HG03457 (cell line): ENCODE measurements at regions not wholly inside any gene's neighbourhood (a gene's known extent, or its start where the extent isn't known, plus 50 kb on each side); places are given as distances from the start of the nearest gene placed in this dataset.
"Not testable (repeated sequence)": the region's sequence is repeated elsewhere in the genome, so short reads cannot be mapped to it uniquely, and the experiment has no call there.

Experiments
- ATAC-seq: cut with Tn5 transposase; IDR thresholded peaks from one replicate; pipeline ENCODE4 v1.9.1; 2021; ENCODE audit warnings: moderate number of reproducible peaks; ENCODE audit not compliant: unreplicated experiment

DNA sequence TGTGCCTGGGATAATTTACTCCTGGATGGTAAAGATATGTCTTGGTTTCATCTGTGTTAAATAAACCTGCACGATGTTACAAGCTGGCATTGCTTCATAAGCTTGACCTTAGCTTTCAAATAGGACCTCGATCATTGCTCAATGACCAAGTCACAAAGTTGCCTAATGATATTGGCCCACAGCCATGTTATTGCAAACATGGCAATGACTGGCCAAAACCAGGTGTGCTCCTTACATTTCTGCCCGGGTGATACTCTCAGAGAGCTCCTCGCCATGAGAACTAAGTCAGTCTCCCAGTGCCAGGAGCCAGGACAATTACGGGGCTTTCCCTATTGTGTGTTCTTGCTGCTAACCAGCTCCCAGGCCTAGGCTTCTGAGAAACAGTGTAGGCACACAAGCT is 72.5 kb upstream of the CYP1B1 start:
- ATAC-seq, result no peak

DNA sequence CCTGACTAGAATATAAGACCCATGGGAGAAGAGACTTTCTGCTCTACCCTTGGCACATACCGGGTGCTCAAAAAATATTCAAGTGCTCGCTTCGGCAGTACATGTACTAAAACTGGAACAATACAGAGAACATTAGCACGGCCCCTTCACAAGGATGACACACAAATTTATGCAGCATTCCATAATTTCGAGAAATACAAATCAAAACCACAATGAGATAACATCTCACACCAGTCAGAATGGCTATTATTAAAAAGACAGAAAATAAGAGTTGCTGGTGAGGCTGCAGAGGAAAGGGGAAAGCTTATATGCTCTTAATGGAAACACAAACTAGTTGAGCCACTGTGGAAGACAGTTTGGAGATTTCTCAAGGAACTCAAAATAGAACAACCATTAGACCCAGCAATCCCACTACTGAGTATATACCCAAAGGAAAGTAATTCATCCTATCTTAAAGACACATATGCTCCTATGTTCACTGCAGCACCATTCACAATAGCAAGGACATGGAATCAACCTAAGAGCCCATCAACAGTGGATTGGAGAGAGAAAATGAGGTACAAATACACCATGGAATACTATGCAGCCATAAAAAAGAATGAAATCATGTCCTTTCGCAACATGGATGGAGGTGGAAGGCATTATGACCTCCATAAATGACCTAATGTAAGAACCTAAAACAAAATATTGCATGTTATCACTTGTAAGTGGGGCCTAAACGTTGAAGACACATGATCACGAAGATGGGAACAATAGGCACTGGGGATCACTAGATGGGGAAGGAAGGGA is 71.6 kb upstream of the CYP1B1 start:
- no peak for ATAC-seq

DNA sequence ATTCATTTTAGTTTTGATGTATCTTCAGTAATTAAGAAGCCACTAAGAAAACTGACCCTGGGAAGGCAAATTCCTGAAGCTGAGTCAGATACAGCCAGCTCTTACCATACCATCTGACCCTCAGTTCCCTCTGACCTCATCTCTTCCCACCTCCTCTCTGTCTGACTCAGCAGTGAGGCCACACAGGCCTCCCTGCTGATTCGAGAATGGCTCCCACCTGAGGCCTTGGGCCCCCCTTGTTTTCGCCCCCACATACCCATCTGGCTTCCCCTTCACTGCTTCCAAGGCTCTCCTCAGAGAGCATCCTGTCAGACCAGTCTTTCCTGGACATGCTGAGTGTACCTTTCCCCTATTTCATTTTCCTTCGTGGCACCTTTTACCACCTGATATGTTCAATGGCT is 71.0 kb upstream of the CYP1B1 start:
- peak; percentile 78 for ATAC-seq

DNA sequence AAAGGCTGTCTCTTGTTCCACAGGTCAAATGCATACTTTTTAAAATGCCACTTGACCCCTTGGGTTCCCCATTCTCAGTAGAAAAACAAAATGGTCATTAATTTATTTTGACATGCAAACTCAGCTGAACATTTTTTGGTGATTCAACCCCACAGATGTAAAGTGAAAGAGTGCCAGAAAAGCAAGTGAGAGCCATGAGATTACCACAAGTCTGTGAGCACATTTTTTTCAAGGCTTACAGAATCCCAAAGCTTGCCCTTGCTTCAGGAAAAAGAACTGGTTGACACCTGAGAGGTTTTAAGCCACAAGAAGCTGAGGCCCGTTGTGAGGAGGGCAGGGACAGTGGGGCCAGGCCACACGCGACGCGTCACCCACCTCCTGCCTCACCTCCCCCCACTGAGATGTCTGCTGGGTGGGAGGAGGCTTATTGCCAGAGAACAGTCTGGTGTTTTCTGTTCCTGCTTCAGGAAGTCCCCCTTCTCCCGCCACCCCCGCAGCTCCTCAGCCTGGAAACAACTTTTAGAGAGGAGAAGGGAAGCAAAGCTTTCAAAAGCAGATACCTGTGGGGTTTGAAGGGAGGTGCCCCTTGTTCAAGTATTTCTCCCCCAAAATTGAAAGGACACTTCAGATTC is 70.4 kb upstream of the CYP1B1 start:
- peak; percentile 45 for ATAC-seq

DNA sequence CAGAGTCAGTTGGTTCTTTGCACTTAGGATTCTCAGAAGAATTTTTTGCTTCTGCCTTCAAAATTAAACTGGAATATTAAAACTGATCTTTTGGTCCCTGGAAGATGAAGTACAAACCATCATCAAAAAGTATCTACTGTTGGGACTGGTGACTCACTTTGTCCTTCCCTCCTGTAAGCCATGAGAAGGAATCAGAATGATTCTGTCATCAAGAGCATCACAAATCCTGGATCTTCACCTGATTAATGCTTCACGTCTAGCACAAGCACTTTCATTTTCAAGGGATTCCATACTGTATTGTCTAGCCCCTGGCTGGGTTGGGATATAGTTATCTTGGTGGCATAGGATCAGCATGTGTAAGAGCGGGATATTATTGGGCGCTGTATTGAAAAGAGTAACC is 69.3 kb upstream of the CYP1B1 start:
- no peak for ATAC-seq

DNA sequence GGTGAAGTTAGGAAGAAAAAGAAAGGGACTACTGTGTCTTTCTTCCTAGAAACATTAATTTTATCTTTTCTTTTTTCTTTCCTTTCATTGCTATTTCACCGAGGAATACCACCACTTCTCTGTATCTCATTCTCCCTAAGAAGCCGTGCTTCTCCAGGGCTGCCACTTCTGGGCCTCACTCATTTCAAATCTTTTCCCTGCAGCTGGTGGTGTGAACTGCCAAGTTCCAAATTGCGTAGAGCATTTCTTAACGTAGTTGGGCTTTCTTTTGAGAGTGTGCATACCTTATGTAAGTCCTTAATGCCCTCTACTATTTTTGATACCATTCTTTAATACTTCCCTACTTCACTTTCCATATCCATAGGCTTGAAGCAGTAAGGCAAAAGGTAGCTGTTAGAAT is 66.7 kb upstream of the CYP1B1 start:
- ATAC-seq, result no peak

DNA sequence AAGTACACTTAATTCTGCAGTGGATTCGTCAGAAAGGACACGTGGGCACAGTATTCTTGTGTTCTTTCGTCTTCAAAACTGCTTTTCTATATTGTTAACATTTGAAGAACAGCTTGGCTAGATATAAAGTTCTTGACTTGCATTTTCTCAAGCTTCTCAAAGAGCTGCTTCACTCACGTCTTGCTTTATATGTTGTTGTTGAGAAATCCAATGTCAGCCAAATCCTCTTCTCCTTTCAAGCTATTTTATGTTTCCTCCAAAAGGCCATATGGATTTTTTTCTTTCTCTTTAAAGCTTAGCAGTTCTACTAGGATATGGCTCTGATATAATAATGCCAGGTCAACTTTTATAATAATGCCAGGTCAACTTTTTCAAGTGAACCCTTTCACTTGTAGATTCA is 65.5 kb upstream of the CYP1B1 start:
- no peak for ATAC-seq

DNA sequence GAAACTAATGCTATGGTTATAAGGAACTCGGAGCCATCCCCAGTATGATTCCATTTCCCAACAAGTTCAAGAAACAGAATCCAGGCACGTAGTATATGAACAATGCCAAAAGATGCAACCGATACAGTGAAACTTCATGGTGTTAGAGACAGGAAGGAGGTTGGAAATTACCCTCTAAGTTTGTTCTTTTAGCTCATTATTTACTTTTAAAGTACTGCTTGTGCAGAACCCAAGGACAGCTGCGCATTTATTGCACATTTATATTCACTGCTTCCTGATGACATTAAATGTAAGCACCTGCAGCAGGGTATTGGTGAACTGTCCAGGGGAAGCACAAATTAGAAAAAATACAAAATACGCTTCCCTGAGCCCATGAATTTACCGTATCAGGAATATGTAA is 63.0 kb upstream of the CYP1B1 start:
- ATAC-seq, result no peak

DNA sequence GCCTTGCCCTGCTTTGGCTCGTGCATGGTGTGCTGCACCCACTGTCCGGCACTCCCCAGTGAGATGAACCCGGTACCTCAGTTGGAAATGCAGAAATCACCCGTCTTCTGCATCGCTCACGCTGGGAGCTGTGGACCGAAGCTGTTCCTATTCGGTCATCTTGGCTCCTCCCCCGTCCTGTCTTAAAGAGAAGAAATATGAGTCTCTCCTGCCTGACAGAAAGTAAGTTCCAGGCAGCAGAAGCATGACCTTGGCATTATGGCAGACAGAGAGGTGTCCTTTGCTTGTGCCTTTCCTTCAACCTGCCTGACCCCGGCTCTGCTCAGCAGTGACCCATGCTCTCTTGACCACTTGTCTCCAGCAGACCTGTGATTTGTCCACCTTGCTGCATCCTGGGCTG is 62.5 kb upstream of the CYP1B1 start:
- no peak for ATAC-seq

DNA sequence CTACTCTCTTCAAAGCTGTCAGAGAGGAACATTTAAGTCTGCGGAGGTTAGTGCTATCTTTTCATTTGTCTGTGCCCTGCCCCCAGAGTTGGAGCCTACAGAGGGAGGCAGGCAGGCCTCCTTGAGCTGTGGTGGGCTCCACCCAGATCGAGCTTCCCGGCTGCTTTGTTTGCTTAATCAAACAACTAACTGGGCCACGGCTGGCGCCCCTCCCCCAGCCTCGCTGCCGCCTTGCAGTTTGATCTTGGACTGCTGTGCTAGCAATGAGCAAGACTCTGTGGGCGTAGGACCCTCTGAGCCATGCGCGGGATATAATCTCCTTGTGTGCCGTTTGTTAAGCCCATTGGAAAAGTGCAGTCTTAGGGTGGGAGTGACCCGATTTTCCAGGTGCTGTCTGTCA is 62.0 kb upstream of the CYP1B1 start:
- ATAC-seq, result not testable (repeated sequence)

DNA sequence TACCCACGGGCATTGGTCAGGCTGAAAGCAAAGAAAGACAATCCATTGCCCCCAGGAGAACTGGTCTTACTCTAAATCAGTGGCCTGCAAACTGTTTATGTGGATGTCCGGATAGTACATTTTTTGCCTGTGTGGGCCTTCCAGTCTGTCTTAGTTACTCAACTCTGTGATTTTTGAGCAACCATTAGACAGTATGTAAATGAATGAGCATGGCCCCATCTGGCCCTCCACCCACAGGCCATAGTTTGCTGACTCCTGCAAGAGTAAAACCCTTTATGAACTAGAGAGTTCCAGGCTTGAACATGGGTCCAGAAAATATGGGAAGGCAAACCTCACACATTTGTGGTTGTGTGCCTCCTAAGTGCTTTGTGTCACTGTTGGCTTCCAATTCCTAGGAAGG is 55.7 kb upstream of the CYP1B1 start:
- no peak for ATAC-seq

DNA sequence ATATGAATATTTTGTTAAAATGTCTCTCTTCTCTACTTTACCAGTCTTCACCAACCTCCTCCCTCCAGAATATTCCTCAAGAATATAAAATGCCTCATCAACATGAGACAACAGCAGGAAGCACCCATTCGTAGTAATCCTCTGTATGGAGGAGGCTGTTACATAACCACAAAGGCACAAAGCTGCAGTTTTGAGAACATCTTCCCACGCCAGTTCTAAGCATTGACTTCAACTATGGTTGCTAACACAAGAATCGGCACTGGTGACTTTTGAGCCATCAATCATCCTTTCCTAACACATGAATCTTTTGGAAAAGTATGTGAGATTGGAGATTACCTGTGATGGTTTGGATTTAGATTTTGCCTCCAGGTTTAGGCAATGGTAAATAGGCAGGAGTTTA is 54.9 kb upstream of the CYP1B1 start:
- ATAC-seq, result no peak

DNA sequence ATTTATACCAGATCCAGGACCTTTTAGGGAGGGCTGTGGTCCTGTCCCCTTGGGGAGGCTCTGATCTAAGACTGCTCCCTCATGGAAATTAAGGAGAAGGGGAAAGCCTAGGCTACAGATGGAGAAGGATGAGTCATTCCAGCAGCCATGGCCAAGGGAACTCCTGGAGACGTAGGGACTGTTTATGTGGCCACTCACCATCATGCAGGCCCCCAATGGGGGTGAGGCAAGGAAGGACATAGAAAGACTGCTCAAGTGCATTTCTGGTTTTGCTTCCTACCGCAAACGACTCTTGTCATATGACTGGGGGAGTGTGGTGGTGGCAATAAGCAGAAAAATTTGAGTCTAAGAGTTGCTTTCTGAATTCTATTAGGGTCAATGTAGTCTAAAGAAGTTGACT is 54.0 kb upstream of the CYP1B1 start:
- ATAC-seq, result no peak

DNA sequence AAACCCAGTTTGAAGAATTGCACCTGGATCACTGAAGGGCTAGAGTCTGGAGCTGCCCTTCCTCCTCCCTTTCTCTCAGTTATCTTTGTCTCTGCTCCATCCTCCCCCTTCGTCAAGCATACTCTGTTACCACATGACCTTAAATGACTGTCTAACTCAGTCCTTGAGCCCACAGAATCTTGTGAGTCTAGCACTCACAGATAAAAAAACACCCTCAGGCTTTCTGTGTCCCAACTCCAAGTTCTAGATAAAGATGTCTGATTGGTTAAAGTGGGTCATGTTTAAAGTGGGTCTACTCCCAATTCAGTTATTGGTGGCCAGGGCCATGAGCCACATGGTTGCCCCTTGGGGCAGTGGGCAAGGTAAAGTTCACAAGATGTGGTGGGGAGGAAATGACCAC is 53.5 kb upstream of the CYP1B1 start:
- ATAC-seq, result no peak

DNA sequence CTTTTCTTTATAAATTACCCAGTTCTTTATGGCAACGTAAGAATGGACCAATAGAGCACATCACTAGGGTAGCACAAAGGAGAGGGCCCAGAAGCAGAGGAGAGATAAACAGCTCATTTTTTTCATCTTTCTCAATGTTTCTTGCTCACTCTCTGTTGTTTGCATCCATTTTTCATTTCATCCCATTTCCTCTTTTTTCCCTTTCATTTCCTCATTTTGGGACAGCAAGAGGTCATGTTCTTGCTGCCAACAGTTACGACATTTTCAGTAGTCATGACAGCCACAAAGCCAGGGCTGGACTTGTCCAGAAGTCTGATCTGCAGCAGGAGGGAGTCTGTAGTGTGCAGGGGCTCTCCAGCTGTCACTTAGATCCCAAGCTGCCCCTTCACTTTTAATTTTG is 52.7 kb upstream of the CYP1B1 start:
- ATAC-seq, result no peak

DNA sequence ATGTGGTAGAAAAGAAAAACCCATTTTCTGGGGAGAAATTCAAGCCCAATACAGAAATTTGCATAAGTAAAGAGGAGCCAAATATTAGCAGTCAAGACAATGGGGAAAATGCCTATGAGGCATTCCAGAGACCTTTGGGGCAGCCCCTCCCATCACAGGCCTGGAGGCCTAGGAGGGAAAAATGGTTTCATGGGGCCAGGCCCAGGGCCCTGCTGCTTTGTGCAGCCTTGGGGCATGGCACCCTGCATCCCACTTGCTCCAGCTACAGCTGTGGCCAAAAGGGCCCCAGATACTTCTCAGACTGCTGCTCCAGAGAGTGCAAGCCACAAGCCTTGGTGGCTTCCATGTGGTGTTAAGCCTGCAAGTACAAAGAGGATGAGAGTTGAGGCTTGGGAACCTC is 51.3 kb upstream of the CYP1B1 start:
- no peak for ATAC-seq

DNA sequence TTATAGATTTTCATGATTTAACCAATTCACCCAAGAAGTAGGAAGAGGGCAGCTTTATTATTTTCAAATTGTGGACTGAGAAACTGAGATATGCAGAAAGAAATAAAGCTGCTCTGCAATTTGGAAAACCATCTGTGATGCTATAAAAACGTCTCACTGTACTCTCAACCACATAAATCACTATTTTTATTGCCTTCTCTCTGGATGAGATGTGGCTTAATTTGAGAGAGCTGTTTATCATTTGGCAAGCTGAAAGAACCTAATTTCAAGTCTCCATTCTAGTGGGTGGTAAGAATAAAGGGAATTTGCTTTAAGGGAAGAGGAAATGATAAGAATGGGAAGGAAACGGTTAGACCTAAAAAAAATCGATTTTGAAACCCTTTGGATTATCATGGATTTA is 49.9 kb upstream of the CYP1B1 start:
- ATAC-seq, result no peak
